CD4-positive, alpha-beta T cell treated with Interleukin-12 subunit alpha and Interleukin-12 subunit beta, for 1 hour (primary cell): ENCODE measurements at regions not wholly inside any gene's neighbourhood (a gene's known extent, or its start where the extent isn't known, plus 50 kb on each side); places are given as distances from the start of the nearest gene placed in this dataset.

Source experiments
- DNase-seq: peaks from one replicate; pipeline ENCODE4 v3.0.0-alpha.2; 2020

DNA sequence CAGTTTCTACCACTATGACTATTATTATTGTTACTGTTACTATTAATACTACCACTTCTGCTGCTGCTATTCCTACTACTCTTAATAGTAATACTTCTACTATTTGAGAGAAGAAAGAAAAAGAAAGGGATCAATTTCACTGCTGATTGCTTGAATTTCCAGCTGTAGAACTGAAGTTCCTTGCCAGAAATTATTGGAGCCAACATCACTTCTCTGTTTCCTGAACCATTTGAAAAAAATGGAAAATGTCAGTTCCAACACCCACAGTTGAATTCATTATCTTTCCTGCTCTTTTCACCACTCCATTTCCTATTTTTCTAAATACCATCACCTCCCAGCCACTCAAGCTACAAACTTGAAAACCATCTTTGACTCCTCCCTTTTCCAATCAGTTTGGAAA, 54.1 kb upstream of the PIK3C2G start:
- DNase-seq = no peak

DNA sequence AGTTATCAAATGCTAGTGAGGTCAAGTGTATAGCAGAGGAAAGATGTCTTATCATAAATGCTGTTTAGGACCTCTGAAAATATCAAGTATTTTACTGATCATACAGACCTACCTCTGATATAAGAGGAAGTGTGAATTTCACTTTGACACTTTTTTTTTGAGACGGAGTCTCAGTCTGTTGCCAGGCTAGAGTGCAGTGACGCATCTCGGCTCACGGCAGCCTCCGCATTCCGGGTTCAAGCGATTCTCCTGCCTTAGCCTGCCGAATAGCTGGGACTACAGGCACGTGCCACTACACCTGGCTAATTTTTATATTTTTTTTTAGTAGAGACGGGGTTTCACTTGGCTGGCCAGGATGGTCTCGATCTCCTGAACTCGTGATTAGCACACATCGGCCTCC, 55.1 kb upstream of the PIK3C2G start:
- no peak for DNase-seq

DNA sequence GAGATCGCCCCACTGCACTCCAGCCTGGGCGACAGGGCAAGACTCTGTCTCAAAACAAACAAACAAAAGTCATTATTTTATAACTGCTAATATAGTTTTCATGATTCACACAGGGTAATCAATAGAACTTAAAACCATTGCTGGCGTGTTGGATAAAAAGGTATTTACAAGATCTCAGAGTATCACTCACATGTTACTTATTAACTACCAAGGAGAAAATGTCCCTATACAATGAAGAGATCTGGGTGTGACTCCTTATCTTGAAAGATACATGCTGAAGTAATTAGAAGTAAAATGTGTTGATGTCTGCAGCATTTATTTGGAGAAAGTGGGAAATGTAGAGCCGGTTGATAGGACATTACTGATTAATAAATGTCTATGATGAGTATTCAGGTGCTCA, 57.3 kb upstream of the PIK3C2G start:
- no peak for DNase-seq

DNA sequence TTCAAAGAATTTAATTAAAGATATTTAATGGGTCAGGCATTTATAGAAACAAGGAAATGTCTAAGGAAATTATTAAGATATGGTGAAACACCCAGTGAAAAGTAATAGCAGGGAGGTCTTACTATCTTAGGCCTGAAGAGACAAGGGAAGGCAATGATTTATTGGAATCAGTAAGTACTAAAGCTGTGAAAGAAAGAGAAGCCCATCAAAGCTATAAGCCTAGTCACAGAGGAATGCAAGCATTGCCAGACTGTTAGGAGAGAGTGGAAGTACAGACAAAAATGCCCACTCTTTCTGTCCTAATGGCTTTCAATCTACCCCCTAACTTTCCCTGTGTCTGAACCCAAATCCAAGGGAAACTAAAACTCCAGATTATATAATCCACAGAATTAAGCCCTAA, 69.2 kb upstream of the PIK3C2G start:
- DNase-seq = no peak

DNA sequence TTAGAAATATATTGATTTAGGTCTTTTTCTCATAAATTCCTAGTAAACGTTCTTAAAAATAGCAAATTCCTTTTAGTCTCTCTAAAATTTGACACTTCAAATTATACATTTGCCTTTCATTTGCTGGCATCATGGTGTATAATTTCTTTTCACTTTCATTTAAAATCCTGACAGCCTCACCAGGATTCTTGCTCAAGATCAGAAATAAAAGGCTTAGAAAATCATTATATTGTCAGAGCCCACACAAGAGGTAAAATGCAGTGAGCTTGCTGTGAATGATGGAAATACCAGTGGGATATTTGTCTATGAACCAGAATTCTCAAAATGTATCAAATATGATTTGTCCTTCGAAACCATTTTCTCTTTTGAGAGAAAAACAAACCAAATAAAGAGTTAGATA, 78.2 kb upstream of the PIK3C2G start:
- DNase-seq = no peak

DNA sequence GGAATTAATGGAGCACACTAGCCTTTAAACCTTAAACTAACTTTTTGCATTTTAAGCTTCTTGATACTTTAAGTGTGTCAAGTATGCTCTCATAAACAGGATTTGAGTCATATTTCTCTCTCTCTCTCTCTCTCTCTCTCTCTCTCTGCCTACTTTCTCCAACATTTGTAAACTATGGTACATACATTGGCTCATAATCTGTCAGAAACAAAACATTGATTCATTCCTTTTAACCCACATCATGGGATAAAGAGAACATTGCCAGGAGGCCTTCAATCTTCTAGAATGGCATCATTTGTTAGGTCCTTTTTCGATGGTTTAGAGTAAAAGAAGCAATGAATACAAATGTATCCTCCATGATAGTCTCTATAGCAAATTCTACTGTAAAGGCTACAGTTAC, 81.6 kb upstream of the RERGL start:
- no peak for DNase-seq

DNA sequence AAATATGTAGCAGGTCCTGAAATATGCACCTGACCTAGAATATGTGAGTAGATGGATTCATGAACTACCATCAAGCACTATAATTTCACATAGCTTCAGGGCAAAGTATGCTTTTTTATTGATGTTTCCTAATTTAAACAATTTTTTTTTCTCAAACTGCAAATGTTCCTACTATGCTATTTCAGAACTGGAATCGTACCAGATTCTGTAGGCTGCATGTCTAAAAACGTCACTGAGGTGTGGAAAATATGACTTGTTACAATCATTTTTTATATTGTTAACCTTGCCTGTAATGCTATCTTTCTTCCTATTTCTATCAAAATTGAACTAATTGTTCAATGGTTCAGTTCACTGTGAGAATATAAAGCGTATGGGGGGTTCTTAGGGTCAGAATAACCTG, 78.0 kb upstream of the RERGL start:
- no peak for DNase-seq

DNA sequence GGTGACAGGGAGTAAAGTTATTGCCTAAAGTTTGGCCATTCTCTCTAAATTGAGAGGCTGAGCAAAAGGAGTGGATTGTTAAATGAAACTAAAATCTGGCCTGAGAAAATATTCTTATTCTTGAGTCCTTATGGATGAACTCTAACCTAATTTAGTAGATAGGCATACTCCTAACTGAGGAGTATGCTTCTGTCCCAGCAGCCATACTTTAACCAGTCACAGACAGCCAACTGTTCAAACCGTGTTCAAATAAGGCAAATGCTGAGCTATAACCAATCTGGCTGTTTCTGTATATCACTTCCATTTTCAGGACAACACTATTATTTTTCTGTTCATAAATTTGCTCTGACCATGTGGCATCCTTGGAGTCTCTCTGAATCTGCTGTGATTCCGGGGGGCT, 75.9 kb upstream of the RERGL start:
- no peak for DNase-seq

DNA sequence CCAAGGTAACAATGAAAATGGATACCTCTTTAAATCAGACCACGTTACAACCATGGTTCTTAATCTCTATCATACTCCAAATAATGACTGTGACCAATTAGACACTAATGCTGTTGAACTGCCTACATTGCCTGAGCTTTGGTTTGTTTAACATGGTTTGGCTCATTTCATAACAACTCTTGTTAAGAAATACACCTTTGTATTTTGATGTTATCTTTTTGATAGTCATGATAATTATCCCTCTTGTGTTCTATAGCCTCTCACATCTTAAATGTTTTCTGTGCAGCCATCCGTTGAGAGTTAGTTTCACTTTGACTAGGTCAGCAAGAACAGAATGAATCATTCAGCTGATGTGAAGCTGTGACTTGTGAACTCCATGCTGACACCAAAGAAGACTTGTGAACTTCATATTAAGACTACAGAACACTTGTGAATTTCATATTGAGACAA, 75.5 kb upstream of the RERGL start:
- peak; percentile 15 for DNase-seq

DNA sequence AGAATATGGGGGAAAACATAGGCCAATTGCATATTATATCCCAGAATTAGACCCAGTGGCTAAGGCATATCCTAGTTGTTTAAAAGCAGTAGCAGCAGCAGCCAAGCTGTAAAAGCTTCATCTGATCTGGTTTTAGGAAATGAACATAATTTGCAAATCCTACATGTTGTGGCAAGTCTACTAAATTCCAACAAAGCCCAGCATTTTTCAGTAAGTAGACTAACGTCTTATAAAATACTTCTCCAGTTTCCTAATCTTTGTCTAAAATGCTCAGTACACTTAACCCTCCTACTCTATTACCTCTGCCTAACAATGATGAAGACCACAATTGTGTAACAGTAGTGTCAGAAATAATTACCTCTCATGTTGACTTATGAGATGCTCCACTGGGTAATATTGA, 70.9 kb upstream of the RERGL start:
- no peak for DNase-seq

DNA sequence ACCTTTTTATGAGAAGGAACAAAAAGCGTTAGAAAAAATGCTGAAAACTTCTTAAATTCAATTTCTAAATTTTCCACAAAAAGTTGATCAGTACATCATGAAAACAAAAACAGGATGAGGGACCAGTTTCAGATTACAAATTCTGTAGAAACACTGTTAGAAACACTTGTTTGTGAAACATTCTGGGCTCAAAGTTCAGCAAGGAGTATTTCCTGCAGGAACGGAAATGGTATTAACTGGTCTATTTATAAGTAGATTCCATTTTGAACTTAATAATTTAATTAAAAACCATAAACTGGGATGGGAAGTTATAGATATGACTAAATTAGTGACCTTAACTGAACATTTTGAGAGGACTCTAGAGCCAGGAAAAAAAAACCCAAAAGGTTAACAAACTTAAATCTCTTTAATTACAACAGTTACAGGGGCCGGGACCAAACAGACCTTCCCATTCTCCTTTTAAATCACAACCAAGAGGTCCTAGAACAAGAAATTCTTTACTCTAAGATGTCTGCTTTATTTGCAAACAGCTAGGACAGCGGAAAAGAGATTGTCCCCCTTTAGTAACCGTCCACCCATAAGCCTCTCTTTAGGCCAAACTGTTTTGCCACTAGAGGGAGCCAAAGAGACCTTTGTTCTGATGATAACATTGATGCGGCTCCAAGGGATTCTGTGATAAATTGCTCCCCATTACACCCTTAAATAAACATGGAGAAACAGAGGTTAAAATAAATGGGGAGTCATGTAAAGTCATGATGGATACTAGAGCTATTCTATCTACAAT, 69.0 kb upstream of the RERGL start:
- peak; percentile 46 for DNase-seq

DNA sequence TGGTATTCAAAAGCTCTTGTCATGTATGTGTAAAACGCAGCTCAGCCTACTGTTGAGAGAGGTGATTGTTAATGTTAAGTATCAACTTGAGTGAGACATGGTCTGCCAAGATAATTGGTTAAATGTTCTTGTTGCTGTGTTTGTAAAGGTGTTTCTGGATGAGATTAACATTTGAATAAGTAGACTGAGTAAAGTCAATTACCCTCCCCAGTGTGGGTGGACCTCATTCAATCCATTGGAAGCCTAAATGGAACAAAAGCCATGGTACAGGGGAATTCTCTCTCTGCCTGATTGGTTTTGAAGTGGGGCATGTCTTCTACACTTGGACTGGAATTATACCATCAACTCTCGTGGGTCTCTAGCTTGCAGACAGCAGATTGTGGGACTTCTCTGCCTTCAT, 63.8 kb upstream of the RERGL start:
- no peak for DNase-seq

DNA sequence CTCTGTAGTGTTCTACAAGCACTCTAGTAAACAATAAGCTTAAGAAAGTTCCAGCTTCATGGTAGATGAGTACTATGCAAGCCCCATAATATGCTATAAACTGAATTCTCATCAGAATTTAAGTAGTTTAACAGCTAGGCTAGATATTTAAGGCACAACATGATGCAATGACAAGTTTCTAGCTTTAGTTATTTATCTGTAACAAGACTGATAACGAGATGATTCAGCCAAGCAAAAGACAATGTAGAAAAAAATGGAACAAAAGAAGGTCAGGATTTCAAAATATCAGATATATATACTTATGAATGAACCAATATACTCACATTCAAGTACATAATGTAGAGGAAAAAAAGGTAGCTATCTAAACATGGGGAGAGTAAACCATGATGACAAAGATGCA, 61.0 kb upstream of the RERGL start:
- DNase-seq = no peak

DNA sequence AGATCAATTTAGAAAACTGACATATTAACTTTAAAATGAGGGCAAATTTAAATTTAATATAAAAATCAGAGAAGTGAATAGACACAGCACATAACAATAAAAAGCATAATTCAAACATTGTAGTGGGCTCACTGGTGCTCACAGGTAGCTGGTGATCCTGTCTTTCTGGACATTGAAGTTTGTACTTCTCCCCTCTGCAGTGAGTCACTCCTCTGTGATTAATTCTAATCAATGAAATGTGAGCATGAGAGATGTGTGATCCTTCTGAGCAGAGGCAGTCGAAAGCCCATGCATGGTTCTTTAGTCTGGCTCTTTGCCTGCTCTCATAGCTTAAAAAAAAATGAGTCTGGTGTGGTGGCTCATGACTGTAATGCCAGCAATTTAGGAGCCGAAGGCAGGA, 59.0 kb upstream of the RERGL start:
- DNase-seq = no peak

DNA sequence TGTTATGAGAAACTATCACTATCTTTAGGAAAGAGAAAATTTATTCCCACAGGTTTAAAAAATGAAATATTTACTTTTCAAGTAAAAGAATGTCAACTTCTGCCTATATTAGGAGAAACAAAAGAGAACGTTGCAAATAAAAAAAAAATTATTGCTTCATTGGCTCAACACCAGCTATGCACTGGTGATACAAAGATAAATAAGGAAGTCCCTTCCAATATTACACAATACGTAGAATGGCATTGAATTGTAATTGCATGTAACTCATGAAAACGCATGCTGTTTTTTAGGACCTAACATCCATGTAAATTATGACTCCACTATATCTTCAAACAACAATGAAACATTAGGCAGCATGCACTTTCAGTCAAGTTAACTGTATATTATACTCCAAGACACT, 56.4 kb upstream of the RERGL start:
- DNase-seq = no peak

DNA sequence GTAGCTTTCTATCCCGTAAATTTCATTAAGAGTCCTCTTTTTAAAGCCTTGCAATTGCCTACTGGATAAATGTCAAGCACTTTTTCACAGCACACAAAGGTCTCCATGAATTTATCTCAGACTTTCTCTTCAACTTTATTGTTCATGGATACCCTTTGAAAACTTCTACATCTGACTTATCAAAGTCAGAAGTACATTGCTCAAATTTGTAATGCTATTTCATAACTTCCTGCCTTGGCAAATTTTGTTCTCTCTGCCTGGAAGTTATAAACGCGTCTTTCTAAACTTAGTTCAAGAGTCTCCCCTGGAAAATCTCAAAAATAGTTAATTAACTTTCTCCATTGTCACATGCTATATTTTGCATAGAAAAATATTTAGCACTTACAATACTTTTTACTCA, 55.9 kb upstream of the RERGL start:
- no peak for DNase-seq

DNA sequence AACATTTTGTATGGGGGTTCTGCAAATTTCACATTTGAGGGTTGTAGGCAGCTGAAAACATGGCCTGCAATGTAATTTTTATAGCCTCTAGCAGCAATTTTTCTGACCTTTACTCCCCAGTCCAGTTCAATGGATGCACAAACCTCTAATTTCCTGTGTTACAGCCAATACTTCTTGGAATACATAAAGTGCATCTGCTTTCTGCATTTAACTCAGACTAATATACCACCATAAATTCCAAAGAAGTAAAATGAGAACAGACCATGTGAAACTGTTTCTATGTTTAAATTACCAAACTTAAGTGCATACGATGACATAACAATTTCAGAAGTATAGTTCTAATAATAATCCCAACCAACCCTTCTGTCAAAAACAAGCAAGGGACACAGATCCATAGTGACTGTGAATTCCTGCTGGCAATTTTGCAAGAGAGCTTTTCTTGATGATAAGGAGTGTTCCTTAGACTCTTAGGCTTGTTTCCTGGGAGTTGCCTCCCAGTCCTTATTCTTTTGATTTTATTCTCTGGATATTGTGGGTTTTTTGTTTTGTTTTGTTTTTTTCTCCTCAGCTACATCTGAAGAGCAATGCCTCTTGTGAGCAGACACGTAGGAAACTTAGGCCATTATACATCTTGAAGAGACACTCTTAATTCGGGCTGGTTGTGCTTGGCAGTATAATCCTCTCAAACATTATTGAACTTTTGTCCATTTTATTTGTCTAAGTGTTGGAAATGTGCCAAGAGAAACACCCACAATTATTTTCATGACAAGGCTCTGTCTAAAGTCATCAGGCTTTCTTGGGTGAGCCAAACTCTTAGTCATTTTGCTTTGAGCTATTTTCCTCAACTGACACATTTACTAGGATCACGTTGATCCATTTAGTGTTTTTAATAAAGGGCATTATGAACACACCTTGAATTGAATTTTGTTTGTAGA, 51.3 kb upstream of the RERGL start:
- DNase-seq = no peak

DNA sequence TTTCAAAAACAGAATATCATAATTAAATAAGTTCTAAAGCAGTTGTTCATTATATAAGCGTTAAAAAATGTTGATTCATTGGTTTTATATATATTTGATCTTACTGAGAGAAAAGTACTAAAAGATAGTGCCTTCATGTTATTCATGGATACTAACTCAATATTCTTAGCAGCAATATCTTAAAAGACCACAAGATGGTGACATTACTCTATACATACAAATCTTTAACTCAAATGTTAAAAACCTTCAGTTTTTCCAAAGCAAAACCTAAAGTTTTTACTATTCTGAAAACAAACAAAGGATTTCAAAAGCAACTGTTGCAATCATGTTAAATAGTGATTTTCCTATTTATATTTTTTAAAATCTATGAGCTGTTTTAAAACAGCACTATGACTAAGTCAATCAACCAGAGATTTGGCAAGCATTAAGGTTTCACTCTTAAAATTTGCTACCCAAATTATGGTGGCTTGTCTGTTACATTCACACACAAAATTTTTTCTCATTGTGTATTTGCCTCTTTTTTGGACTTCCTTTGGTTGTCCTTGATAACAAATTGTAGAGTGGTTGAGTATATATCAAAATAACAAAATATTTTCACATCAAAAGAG, 50.1 kb upstream of the RERGL start:
- no peak for DNase-seq
